OCI-LY3 (cell line): ENCODE measurements at regions not wholly inside any gene's neighbourhood (a gene's known extent, or its start where the extent isn't known, plus 50 kb on each side); places are given as distances from the start of the nearest gene placed in this dataset.

Experiments used
- H2AFZ ChIP-seq: fragments of 200-600, 300-600 bp; shearing (Covaris generic); 2 replicates; pipeline ENCODE4 v1.6.0; 2014; ENCODE audit warnings: antibody characterized with exemption, low read depth, low read length
- H3K27ac ChIP-seq: fragments of 200-600, 300-600 bp; sonication (generic); 2 replicates; pipeline ENCODE4 v1.5.1; 2014; ENCODE audit warnings: mild to moderate bottlenecking, low read length, moderate library complexity, mixed read lengths
- H3K27me3 ChIP-seq: fragments of 200-600, 300-600 bp; sonication (generic); 2 replicates; pipeline ENCODE4 v1.6.1; 2014; ENCODE audit warnings: low read depth, low read length, mixed read lengths
- H3K36me3 ChIP-seq: fragments of 200-600, 300-600 bp; sonication (generic); replicated peaks from 2 replicates; pipeline ENCODE3; 2014; ENCODE audit warnings: low read depth, low read length, mixed read lengths
- H3K4me1 ChIP-seq: fragments of 300-600, 200-600 bp; sonication (generic); 2 replicates; pipeline ENCODE4 v1.6.1; 2014; ENCODE audit warnings: low read length, mixed read lengths
- H3K4me2 ChIP-seq: fragments of 200-600, 300-600 bp; sonication (generic); 2 replicates; pipeline ENCODE4 v1.6.1; 2014; ENCODE audit warnings: low read length, mixed read lengths
- H3K4me3 ChIP-seq: fragments of 300-600, 200-600 bp; sonication (generic); 2 replicates; pipeline ENCODE4 v1.5.1; 2014; ENCODE audit warnings: antibody characterized with exemption, mild to moderate bottlenecking, low read length, moderate library complexity
- H3K79me2 ChIP-seq: fragments of 300-600, 200-600 bp; shearing (Covaris generic); 2 replicates; pipeline ENCODE4 v1.6.1; 2014; ENCODE audit warnings: mild to moderate bottlenecking, low read length, mixed read lengths
- H3K9ac ChIP-seq: fragments of 300-600, 200-600 bp; shearing (Covaris generic); 2 replicates; pipeline ENCODE4 v1.6.0; 2014; ENCODE audit warnings: mild to moderate bottlenecking, low read length, moderate library complexity
- H3K9me3 ChIP-seq: fragments of 200-600, 300-600 bp; shearing (Covaris generic); 2 replicates; pipeline ENCODE4 v1.6.1; 2014; ENCODE audit warnings: low read length, mixed read lengths; ENCODE audit not compliant: insufficient read depth
- H4K20me1 ChIP-seq: fragments of 200-600, 300-600 bp; sonication (generic); 2 replicates; pipeline ENCODE4 v1.6.1; 2016; ENCODE audit warnings: low read length, mixed read lengths; ENCODE audit not compliant: insufficient read depth
- EZH2phosphoT487 ChIP-seq: fragments of 200-600 bp; shearing (Covaris generic); IDR thresholded peaks from 2 replicates; pipeline ENCODE4 v1.6.1; 2018; ENCODE audit warnings: antibody characterized with exemption, mixed run types, low read depth
- TF ChIP-seq, protein P1 (sequence below): fragments of 200-600, 300-600 bp; sonication (generic); IDR thresholded peaks from 2 replicates; pipeline ENCODE4 v1.5.1; 2014; ENCODE audit warnings: antibody characterized with exemption, low read length, low read depth

DNA sequence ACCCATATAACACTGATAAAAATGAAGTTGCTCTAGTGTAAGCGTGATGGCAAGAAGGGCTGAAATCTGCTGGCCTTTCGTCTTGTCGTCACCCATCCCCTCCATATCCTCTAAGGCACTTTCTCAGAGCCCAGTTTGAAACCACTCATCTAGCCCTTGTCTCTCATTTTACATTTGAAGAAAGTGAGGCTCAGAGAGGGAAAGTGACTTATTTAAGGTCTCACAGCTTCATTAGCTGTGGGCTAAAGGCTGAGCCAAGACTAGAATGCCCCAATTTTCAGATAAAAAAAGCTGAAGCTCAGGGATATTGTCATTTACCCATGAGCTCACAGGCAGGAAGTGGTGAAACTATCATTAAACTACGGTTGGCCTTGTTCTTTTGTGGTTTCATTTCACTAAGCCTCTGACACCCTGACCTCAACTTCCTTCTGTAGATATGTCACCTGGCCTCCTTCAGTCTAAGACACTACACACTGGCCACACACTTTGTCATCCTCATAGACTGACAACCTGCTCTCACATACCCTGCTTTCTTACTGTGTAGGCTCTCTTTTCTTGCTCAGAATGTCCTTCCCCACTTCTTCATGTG, 176.7 kb upstream of the DMAC1 start:
- Histone ChIP-seq H3K9ac (no peak overlapping the region), H3K4me1 (peaks cover 23% of the 10 kb centered on the region), H4K20me1 (no peaks in the 10 kb centered on the region), H3K4me2 (no peak overlapping the region; the same call in 1 of the 2 replicates), H3K27ac (peak overlapping the region; percentile 20; the same call in 1 of the 2 replicates), H3K79me2 (no peaks in the 10 kb centered on the region), H3K9me3 (peaks cover 5% of the 10 kb centered on the region; the same call in 1 of the 2 replicates), H3K36me3 (no peaks in the 10 kb centered on the region), H3K27me3 (no peaks in the 10 kb centered on the region), H2AFZ (no peak overlapping the region), H3K4me3 (no peak overlapping the region)
- TF ChIP-seq EZH2phosphoT487, result no peak
- TF ChIP-seq, protein P1, sequence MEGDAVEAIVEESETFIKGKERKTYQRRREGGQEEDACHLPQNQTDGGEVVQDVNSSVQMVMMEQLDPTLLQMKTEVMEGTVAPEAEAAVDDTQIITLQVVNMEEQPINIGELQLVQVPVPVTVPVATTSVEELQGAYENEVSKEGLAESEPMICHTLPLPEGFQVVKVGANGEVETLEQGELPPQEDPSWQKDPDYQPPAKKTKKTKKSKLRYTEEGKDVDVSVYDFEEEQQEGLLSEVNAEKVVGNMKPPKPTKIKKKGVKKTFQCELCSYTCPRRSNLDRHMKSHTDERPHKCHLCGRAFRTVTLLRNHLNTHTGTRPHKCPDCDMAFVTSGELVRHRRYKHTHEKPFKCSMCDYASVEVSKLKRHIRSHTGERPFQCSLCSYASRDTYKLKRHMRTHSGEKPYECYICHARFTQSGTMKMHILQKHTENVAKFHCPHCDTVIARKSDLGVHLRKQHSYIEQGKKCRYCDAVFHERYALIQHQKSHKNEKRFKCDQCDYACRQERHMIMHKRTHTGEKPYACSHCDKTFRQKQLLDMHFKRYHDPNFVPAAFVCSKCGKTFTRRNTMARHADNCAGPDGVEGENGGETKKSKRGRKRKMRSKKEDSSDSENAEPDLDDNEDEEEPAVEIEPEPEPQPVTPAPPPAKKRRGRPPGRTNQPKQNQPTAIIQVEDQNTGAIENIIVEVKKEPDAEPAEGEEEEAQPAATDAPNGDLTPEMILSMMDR, result no peak

DNA sequence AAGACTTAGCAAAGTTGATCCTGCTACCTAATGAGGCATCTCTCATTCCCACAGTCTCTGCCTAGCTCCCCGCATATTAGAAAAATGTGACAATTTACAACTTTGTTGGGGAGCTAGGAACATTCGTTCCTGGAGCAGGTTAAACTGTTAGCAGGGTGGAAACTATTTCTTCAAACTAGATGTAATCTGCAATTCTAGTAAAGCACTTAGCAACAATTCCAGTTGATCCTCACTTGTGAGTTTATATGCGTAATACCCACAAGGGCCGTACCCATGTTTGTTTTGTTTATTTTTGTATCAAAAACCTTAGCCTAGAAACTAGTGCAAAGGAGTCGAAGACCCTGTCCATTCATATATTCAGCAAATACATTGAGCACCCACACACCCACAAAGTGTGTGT, 175.8 kb upstream of the DMAC1 start:
- H3K27me3 ChIP-seq, result no peaks in the 10 kb centered on the region
- H4K20me1 ChIP-seq, result no peaks in the 10 kb centered on the region
- no peak overlapping the region for H3K9ac ChIP-seq
- no peak overlapping the region for H2AFZ ChIP-seq
- no peaks in the 10 kb centered on the region for H3K79me2 ChIP-seq
- peaks cover 23% of the 10 kb centered on the region for H3K4me1 ChIP-seq
- H3K9me3 ChIP-seq, result peaks cover 5% of the 10 kb centered on the region; the same call in 1 of the 2 replicates
- TF ChIP-seq, protein P1, result no peak
- TF ChIP-seq EZH2phosphoT487, result no peak
- no peak overlapping the region for H3K27ac ChIP-seq
- H3K4me2 ChIP-seq, result no peak overlapping the region
- H3K36me3 ChIP-seq, result no peaks in the 10 kb centered on the region
- no peak overlapping the region for H3K4me3 ChIP-seq

GRCh38 chr9:7974335-7974960, 174.9 kb upstream of the DMAC1 start:
- Histone ChIP-seq H3K9ac (no peak overlapping the region), H2AFZ (no peak overlapping the region; the same call in 1 of the 2 replicates), H4K20me1 (no peaks in the 10 kb centered on the region), H3K36me3 (no peaks in the 10 kb centered on the region), H3K4me3 (no peak overlapping the region), H3K27me3 (no peaks in the 10 kb centered on the region), H3K79me2 (no peaks in the 10 kb centered on the region), H3K4me2 (no peak overlapping the region), H3K4me1 (peaks cover 23% of the 10 kb centered on the region), H3K27ac (no peak overlapping the region), H3K9me3 (peaks cover 5% of the 10 kb centered on the region; the same call in 1 of the 2 replicates)
- TF ChIP-seq EZH2phosphoT487, result no peak

DNA sequence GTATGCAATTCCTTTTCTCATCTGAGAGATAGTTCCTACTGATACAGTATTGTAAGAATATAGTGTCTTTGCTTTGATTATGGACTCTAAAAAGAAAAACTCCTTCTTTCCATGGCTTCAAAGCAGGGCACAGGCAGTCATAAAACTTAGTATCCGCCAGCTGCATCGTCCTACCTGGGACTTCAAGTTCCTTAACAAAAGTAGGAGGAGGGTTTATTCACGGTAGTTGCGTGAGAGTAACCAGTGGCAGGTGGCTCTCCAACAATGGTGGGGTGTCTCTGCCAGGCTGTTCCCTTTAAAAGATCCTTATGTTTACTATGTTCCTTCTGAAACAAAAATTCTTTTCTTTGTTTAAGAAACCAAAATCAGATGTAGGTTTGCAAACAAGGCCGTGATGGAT, 173.5 kb upstream of the DMAC1 start:
- no peak overlapping the region for H3K4me3 ChIP-seq
- H3K9ac ChIP-seq, result no peak overlapping the region
- no peaks in the 10 kb centered on the region for H3K79me2 ChIP-seq
- no peaks in the 10 kb centered on the region for H4K20me1 ChIP-seq
- no peak overlapping the region for H3K4me2 ChIP-seq
- no peaks in the 10 kb centered on the region for H3K36me3 ChIP-seq
- no peaks in the 10 kb centered on the region for H3K27me3 ChIP-seq
- no peak overlapping the region for H3K27ac ChIP-seq
- H3K9me3 ChIP-seq, result peaks cover 5% of the 10 kb centered on the region; the same call in 1 of the 2 replicates
- no peak overlapping the region for H2AFZ ChIP-seq
- peaks cover 23% of the 10 kb centered on the region for H3K4me1 ChIP-seq
- TF ChIP-seq EZH2phosphoT487, result no peak
- TF ChIP-seq, protein P1, result no peak
